SW480 (cell line): ENCODE measurements at regions not wholly inside any gene's neighbourhood (a gene's known extent, or its start where the extent isn't known, plus 50 kb on each side); places are given as distances from the start of the nearest gene placed in this dataset.
"Not testable (repeated sequence)": the region's sequence is repeated elsewhere in the genome, so short reads cannot be mapped to it uniquely, and the experiment has no call there.

Experiments used
- DNase-seq: peaks from one replicate; pipeline ENCODE4 v3.0.0-alpha.2; 2016; ENCODE audit warnings: low spot score

DNA sequence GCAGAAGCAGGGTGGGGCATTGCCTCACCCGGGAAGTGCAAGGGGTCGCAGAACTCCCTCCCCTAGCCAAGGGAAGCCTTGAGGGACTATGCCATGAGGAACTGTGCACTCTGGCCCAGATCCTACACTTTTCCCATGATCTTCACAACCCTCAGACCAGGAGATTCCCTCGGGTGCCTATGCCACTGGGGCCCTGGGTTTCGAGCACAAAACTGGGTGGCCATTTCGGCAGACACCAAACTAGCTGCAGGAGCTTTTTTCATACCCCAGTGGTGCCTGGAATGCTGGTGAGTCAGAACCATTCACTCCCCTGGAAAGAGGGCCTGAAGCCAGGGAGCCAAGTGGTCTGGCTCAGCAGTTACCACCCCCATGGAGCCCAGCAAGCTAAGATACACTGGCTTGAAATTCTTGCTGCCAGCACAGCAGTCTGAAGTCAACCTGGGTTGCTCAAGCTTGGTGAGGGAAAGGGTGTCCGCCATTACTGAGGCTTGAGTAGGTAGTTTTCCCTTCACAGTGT lies 573.7 kb upstream of the ANO3 start:
- DNase-seq = no peak

DNA sequence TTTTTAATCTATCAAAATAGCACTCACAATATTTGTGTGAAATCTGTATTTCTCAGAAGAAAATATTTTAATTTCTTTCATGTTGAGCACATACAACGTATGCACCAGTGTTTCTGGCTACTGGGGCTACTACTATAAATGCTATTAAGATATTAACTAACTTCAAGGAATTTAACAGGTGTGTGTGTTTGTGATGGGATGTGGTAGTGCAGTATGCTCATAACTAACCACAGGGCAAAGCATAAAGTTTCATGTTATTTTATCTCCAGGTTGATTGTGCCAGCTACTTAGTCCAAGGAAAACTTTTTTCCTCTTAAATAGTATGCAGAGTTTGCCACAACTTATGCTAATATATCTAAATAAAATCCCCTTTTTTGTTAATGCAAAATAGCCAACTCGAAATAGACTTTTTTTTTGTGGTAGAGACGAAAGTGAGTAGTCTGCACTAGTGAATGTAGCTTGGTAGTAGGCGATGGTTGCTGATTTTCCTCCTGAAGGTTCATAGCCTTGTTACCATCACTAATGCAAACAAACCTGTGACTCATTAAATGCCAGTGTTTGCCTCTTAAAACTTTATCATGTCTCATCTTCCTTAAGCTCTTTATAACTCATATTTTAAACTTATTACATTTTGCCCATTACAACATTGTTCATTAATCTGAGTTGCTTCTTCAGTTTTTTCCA lies 565.5 kb upstream of the ANO3 start:
- no peak for DNase-seq

DNA sequence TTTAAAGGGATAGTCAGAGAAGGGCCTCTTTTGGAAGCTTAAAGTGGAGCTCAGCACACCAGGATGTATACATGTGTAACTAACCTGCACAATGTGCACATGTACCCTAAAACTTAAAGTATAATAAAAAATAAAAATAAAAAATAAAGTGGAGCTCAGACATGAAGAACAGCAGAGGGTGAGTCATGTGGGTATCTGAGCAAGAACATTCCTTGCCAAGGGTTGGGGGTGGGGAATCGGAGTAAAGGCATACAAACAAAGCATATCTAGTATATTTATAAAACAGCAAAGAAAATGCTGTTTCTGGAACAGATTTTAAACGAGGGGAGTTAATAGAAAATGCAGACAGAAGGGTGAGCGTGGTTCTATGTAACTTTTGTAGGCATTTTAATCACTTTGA lies 562.6 kb upstream of the ANO3 start:
- DNase-seq = no peak

DNA sequence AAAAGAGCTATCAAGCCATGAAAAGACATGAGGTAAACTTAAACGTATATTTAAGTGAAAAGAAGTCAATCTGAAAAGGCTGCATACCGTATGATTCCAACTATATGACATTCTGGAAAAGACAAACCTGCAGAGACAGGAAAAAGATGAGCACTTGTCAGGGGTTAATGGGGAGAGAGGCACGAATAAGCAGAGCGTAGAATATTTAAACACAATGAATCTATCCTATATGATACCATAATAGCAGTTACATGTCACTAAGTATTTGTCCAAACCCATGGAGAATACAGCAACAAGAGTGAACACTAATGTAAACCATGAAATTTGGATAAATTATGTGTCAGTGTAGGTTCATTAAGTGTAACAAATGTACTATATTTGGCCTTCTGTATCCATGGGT lies 560.3 kb upstream of the ANO3 start:
- DNase-seq = no peak

DNA sequence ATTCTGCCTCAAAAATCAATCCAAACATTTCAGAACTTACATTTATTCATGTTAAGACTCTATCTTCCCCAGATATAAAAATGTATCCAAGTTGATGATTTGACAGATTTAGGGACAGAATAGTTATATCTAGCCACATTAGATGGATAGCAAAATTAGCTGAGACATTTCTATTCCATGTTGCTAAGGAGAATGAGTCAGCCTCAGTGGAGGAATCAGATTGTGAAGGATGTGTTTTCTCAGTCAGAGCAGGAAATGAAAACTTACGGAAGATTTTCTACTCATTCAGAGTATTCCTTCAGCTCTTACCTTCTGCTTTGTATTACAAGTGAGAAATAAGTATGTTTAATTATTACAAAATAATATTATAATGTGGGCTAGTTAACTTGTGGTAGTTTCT lies 556.3 kb upstream of the ANO3 start:
- no peak for DNase-seq

DNA sequence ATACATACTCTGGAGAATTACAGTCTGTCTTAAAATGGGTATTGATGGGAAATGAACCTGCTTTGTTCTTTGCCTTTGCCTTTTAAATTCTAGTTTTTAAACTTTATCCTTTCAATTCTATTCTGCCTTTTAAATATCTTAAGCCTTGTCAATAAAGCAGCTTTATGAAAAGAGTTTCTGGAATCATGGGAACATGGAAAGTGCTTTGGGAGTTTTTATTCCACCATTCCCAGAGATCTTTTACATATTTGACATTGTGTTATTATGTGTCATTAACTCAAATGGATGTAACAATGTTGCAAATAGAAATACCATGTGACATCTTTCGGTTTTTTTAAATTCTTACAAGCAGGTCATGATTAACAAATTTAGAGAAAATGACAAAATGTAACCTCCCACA lies 555.7 kb upstream of the ANO3 start:
- DNase-seq = no peak

DNA sequence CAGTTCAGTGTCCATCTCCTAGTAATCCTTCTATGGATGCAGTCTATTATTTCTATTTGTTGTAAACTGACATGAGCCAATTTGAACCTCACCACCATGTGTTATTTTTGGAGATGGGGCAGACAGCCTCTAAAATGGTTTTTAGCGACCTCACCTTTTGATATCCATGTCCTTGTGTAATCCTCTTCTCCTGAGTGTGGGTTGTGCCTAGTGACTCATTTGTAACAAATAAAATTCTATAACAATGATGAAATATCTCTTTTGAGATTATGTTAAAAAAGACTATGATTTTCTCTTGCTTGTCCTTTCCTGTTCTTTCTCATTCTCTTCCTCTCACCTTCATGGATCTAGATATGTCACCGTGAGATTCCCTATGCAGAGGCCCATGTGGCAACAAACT lies 554.6 kb upstream of the ANO3 start:
- DNase-seq = no peak

DNA sequence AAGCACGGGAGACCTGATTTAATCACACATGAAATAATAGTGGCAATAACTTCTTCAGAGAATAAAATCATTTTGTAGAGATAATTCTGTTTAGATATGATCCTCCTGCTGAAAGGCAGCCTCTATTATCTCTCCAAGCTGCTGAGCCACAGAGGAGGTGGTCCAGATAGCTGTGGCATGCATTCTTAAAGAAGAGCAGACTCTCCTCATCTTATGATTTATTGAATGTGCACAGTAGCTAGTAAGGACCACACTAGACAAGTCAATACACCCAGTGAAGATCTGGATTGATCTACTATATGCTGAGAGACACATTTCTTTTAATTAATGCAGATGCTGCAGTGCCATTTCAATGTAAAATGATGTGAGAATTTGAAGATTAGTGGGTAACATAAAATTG lies 552.9 kb upstream of the ANO3 start:
- no peak for DNase-seq

DNA sequence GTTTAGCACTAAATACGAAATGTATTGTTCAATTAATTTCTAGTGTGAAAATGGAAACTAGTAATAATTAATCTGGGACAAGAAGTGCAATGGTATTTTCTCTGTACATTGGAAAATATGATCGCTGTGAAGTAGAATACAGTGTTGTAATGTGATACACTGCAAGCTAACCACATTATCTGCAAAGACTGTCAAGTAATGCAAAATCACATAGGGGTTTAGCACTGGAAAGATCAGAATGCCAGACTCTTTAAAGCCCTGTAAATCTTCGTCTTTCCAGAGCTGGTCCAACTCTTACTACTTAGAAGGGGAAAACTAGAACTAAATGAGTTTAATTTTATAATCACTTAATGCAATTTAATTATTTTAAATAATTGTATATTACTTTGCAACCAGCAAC lies 544.5 kb upstream of the ANO3 start:
- no peak for DNase-seq

DNA sequence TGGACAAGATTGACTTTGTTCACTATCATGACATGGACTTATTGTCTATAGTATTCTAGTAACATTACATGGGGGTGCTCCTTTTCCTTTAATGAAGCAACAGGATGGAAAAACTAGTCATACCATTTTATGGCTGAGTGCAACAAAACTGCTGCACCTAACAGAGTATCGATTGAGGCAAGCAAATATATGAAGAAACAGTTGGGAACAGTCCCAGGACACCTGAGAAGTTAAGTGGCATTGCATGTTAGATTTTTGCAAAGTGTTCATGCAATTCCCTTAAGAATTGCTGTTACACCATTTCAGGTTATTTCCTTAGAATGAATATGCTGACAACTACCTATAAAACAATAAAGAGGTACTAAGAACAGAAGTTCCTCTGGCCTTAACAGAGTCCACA lies 541.5 kb upstream of the ANO3 start:
- DNase-seq = no peak

DNA sequence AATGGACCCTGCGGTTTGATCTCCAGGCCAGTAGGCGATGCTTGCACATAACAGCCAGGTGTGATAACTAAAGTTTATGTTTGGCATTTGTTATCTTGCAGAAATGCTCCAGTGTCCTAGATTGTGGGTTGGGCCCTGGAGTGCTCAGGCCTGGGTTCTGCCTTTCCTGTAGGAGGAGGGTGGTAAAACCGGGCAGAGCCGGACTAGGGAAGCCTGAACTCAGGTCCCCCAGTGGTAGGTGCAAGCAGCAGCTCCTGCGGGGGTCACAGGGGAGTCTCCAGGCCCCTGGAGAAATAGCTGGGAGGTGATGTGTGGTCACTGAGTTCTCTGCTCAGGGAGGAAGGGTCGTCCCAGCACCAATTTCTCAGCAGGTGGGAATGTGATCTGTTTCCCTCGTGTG lies 538.3 kb upstream of the ANO3 start:
- DNase-seq = no peak

DNA sequence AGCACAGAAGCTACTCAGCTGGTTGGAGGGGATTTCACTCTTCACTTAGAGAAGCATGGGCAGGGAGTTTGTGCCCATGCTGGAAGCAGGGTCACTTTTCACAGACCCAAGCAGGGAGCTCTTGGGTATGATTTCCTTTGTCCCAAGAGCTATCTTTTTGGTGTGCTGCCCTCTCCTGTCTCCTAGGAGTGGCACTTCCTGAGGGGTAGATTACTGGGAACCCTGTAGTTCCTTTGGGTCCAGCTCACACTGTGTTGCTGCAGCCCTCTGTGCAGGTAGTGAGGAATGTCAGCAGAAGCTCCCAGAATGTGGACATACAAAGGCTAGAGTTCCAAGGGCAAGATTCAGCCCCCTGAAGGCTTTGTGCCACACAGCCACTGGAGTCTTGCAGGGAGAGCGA lies 537.1 kb upstream of the ANO3 start:
- DNase-seq = no peak

DNA sequence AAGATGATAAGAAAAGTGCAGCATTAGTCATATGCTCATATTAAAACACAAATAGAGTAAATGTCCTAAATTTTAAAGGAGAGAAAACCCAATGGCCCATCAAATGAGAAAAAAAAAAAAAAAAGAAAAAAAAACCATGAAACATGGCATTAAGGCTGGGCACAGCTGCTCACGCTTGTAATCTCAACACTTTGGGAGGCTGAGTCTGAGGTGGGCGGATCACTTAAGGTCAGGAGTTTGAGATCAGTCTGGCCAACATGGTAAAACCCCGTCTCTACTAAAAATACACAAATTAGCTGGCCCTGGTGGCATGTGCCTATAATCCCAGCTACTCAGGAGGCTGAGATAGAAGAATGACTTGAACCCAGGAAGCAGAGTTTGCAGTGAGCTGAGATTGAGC lies 515.5 kb upstream of the ANO3 start:
- DNase-seq = no peak

DNA sequence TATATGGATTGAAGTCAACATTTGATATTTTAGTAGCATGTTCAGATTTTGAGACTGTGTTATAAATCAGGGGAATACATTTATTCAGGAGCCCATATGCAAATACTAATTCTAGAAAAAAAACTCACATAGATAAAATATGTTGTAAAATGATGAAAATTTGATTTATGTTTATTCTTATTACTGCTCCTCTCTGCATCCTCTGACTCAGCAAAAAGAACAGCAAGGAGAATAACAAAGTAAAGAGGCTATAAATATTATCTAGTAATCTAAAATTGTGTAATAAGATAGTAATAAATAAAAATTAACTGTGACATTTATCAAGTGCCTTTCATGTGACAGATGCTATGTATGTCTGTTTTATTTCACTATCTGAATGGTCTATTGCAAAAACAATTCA lies 507.2 kb upstream of the ANO3 start:
- DNase-seq = no peak

DNA sequence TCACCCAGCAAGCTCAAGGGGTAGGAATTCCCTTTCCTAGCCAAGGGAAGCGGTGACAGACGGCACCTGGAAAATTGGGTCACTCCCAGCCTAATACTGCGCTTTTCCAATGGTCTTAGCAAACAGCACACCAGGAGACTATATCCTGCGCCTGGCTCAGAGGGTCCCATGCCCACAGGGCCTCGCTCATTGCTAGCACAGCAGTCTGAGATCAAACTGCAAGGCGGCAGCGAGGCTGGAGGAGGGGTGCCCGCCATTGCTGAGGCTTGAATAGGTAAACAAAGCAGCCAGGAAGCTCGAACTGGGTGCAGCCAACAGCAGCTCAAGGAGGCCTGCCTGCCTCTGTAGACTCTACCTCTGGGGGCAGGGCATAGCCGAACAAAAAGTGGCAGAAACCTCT lies 500.4 kb upstream of the ANO3 start:
- not testable (repeated sequence) for DNase-seq

DNA sequence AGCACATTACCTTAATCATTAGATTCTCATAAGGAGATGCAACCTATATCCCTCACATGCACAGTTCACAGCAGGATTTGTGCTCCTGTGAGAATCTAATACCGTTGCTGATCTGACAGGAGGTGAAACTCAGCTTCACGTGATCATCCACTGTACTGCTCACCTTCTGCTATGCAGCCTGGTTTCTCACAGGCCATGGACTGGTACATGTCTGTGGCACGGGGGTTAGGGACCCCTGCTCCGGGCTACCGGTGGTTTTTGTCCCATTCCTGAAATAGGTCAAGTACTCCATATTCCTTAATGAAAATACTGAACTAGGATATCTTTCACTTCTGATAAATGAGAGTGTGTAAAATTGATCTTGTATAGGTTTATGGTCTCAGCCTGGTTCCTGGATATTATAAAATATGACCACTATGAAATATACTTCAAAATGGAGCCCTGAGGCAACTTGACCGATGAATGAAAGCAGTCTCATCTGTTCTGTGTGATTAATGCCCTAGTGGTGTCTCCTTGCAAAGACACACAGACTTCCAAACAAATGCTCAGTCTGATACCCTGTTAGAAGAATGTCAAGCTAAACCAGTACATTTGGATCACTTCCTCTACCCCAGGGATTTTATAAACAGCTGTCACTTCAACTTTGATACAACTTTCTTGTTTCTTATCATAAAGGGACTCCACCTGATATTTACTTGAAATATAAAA lies 492.9 kb upstream of the ANO3 start:
- no peak for DNase-seq

DNA sequence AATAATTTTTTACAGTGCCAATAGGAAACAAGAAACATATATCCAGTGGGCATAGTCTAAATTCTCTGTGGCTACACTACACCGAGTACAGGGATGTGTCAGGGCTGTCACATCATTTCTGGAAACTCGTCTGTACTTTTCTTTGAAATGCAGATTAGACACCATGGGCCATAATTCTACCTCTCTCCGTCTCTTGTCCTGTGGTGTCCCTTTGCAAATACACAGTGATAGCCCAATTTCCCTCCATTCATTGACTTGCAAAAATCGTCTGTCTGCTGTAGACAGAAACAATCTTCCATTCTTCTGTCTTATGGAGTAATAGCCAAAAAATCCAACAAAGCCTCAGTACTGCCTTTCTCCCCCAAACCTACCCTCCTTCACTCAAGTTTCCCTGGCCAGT lies 487.1 kb upstream of the ANO3 start:
- DNase-seq = no peak

DNA sequence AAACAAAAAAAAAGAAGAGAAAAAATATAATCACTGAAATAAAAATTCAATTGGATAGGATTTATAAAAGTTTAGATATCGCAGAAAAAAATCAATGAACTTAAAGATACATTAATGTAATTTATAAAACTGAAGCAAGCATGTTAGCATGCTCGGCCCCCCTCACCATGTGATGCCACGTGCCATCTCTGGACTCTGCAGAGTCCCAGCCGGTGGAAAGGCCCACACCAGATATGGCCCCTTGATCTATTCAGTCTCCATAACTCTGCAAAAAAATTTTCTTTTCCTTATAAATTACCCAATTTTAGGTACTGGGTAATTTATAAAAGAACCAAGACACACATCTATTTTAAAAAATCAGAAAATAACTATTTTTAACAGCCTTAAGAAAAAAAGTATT lies 476.0 kb upstream of the ANO3 start:
- no peak for DNase-seq

DNA sequence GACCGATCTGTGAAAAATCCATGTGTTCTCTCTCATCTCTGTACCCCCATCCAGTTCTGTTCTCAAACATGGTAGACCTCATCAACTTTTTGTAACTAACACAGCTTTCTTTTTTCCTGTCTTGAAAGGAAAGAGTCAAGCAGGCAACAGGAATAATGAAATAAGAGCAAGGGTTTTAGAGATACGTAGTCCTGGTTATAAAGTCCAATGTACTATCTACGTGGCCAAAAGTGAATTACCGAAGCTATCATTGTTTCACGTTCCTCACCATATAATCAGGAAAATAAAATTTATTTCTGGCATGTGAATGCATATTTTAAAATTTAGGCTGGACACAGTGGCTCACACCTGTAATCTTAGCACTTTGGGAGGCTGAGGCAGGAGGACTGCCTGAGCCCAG lies 472.2 kb upstream of the ANO3 start:
- DNase-seq = no peak

DNA sequence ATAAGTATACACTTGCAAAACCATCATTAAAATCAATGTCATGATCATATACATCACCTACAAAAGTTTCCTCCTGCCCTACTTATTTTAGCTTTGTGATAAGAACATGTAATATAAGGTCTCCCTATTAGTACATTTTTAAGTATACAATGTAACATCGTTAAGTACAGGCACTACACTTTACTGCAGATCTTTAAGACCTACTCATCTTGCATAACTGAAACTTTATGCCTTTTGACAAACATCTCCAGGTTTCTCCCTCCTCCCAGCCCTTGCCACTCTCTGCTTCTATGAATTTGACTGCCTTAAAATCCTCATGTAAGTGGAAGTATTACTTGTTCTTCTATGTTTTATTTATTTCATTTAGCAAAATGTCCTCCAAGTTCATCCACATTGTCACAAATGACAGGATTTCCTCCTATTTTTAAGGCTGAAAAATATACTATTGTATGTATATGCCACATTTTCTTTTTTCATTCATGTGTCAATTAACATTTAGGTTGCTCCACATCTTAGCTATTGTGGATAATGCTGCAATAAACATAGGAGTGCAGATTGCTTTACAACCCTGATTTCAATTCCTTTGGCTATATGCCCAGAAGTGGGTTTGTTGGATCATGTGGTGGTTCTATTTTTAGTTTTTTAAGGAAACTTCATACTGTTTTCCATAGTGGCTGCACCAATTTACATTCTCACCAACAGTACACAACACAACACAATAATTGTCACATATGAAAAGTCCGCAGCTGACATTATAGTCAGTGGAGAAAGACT lies 471.1 kb upstream of the ANO3 start:
- no peak for DNase-seq

DNA sequence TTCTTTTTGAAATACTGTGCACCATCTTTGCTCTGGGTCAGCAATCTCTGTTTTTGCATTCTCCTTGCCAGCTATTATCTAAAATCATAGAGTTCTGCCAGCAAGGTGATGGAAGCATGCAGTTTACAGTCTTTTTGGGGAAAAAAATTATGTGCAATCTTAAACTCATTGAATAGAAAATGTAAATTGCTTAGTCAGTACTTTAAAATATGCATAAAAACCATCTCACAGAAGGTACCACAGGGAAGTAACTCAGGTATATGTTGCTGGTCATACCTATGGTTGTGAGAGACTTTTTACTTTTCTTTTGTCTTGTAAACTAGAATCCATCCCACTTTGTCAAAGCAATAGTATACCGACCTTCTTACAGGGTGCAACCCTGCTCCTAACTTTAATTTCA lies 469.8 kb upstream of the ANO3 start:
- DNase-seq = no peak

DNA sequence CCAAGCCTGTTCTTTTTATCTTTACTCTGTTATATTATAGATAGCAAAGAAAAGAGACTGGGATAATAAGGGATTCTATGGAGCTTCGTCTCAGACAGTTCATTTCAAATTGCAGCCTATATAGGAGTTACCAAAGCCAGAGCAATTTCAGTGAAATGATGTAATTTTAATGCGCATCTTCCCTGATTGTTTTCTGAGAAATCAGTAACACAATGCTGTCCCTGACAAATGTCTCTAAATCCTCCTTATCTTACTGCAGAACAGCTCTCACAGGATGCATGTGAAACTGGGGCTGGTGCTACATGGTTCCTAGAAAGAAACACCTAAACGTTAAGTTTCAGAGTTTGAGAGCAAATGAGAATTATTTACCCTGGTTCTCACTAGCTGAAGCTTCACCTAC lies 467.9 kb upstream of the ANO3 start:
- no peak for DNase-seq

DNA sequence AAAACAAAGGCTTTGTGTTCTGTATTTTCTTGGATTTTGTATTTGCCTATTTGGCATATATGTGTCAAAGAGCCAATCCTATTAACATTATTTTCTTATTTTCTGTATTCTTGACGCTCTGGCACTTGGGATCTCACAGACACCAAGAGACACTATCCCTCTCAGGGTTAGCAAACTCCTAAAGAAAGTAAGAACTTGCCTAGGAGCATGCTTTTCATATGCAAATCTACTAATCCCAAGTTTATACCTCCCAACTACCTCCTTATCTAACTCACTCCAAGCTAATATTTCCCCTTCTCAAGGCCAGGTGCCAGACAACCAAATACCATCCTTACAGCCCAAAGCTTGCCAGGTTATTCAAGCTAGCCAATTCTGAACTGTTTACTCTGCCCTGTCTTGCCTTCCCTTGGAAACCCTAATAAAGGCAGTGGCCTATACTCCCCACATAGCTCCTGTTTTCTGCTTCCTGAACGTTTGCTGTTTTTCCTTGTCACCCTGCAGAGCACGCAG lies 455.4 kb upstream of the ANO3 start:
- DNase-seq = no peak
